Stimulated activated CD4-positive, alpha-beta T cell treated with anti-CD3 and anti-CD28 coated beads, Interleukin-4, amount 100 ng/mL, for 4 hours (primary cell): ENCODE measurements at regions not wholly inside any gene's neighbourhood (a gene's known extent, or its start where the extent isn't known, plus 50 kb on each side); places are given as distances from the start of the nearest gene placed in this dataset.
"Not testable (repeated sequence)": the region's sequence is repeated elsewhere in the genome, so short reads cannot be mapped to it uniquely, and the experiment has no call there.

ENCODE experiments used
- DNase-seq, 2 experiments: peaks; one replicate each; pipeline ENCODE4 v3.0.0-alpha.2; 2020

GRCh38 chr15:62413786-62414185, 248.7 kb upstream of the C2CD4B start:
- DNase-seq: no peak

- no peak for DNase-seq
Observed at GRCh38 chr15:62415498-62415897, 250.4 kb upstream of the C2CD4B start.

GRCh38 chr15:62416526-62416925, 251.4 kb upstream of the C2CD4B start:
- no peak for DNase-seq

GRCh38 chr15:62417439-62417838, 252.4 kb upstream of the C2CD4B start:
- DNase-seq: no peak

GRCh38 chr15:62418496-62418895, 253.4 kb upstream of the C2CD4B start:
- not testable (repeated sequence) for DNase-seq

- no peak for DNase-seq
Observed at GRCh38 chr15:62419192-62419591, 254.1 kb upstream of the C2CD4B start.

- not testable (repeated sequence) for DNase-seq
Observed at GRCh38 chr15:62420371-62420770, 255.3 kb upstream of the C2CD4B start.

GRCh38 chr15:62421289-62421688, 256.2 kb upstream of the C2CD4B start:
- no peak for DNase-seq

- no peak for DNase-seq
Observed at GRCh38 chr15:62426387-62426956, 261.4 kb upstream of the C2CD4B start.

- DNase-seq: no peak
Observed at GRCh38 chr15:62428259-62428658, 263.2 kb upstream of the C2CD4B start.

- no peak for DNase-seq
Observed at GRCh38 chr15:62428851-62429598, 263.9 kb upstream of the C2CD4B start.

GRCh38 chr15:62430056-62430455, 265.0 kb upstream of the C2CD4B start:
- no peak for DNase-seq

- DNase-seq: no peak
Observed at GRCh38 chr15:62430552-62430951, 265.5 kb upstream of the C2CD4B start.

GRCh38 chr15:62431008-62431797, 266.1 kb upstream of the C2CD4B start:
- DNase-seq: no peak

- no peak for DNase-seq
Observed at GRCh38 chr15:62431817-62432216, 266.7 kb upstream of the C2CD4B start.

- no peak for DNase-seq
Observed at GRCh38 chr15:62432702-62433398, 267.8 kb upstream of the C2CD4B start.

- DNase-seq: no peak
Observed at GRCh38 chr15:62436235-62436634, 271.1 kb upstream of the C2CD4B start.

- DNase-seq: no peak
Observed at GRCh38 chr15:62437753-62438152, 272.7 kb upstream of the C2CD4B start.

- DNase-seq: no peak
Observed at GRCh38 chr15:62439543-62440016, 274.5 kb upstream of the C2CD4B start.

GRCh38 chr15:62440362-62441105, 275.4 kb upstream of the C2CD4B start:
- no peak for DNase-seq

GRCh38 chr15:62444104-62445022, 279.3 kb upstream of the C2CD4B start:
- no peak for DNase-seq
